Mesendoderm (in vitro differentiated cells): ENCODE measurements at regions not wholly inside any gene's neighbourhood (a gene's known extent, or its start where the extent isn't known, plus 50 kb on each side); places are given as distances from the start of the nearest gene placed in this dataset.

Experiments
- DNase-seq: peaks from one replicate; pipeline ENCODE4 v3.0.0; 2013
- H2AK5ac ChIP-seq: 2 replicates; pipeline ENCODE4 v1.6.1; 2013; ENCODE audit warnings: low read length, inconsistent platforms
- H2BK120ac ChIP-seq: 2 replicates; pipeline ENCODE4 v1.6.1; 2013; ENCODE audit warnings: low read depth, mild to moderate bottlenecking, low read length, moderate library complexity, mixed read lengths
- H2BK15ac ChIP-seq: replicated peaks from 2 replicates; pipeline ENCODE4 v1.6.1; 2013; ENCODE audit warnings: low read depth, mild to moderate bottlenecking, moderate library complexity
- H2BK5ac ChIP-seq: 2 replicates; pipeline ENCODE4 v1.6.1; 2013; ENCODE audit warnings: low read length, inconsistent platforms
- H3K18ac ChIP-seq: 2 replicates; pipeline ENCODE4 v1.6.1; 2013; ENCODE audit warnings: mild to moderate bottlenecking, low read length, mixed read lengths
- H3K23ac ChIP-seq: one replicate; pipeline ENCODE4 v1.6.1; 2013; ENCODE audit warnings: low read length
- H3K27ac ChIP-seq: 2 replicates; pipeline ENCODE4 v1.5.1; 2013; ENCODE audit warnings: low read depth, mild to moderate bottlenecking, inconsistent platforms, low read length, moderate library complexity
- H3K27me3 ChIP-seq: 2 replicates; pipeline ENCODE4 v1.6.1; 2013; ENCODE audit warnings: low read length, control low read depth, mild to moderate bottlenecking, inconsistent platforms; ENCODE audit not compliant: insufficient read depth, poor library complexity
- H3K36me3 ChIP-seq: 2 replicates; pipeline ENCODE4 v1.6.1; 2013; ENCODE audit warnings: low read length, inconsistent platforms; ENCODE audit not compliant: control insufficient read depth, insufficient read depth
- H3K4ac ChIP-seq: one replicate; pipeline ENCODE4 v1.6.1; 2013; ENCODE audit warnings: low read depth, mild to moderate bottlenecking, low read length, moderate library complexity
- H3K4me1 ChIP-seq: 2 replicates; pipeline ENCODE4 v1.6.1; 2013; ENCODE audit warnings: low read depth, low read length, inconsistent platforms; ENCODE audit not compliant: control insufficient read depth
- H3K4me2 ChIP-seq: 2 replicates; pipeline ENCODE4 v1.6.1; 2013; ENCODE audit warnings: low read length
- H3K4me3 ChIP-seq: 2 replicates; pipeline ENCODE4 v1.5.1; 2013; ENCODE audit warnings: mild to moderate bottlenecking, low read length
- H3K56ac ChIP-seq: one replicate; pipeline ENCODE4 v1.6.1; 2013; ENCODE audit warnings: low read length
- H3K79me1 ChIP-seq: 2 replicates; pipeline ENCODE4 v1.6.1; 2013; ENCODE audit warnings: low read length, inconsistent platforms
- H3K79me2 ChIP-seq: 2 replicates; pipeline ENCODE4 v1.6.1; 2013; ENCODE audit warnings: mild to moderate bottlenecking, low read length; ENCODE audit not compliant: control insufficient read depth, insufficient read depth
- H3K9ac ChIP-seq: 2 replicates; pipeline ENCODE4 v1.6.1; 2013; ENCODE audit warnings: low read length, inconsistent platforms
- H4K5ac ChIP-seq: one replicate; pipeline ENCODE4 v1.6.1; 2013; ENCODE audit warnings: low read length
- H4K8ac ChIP-seq: one replicate; pipeline ENCODE4 v1.6.1; 2013; ENCODE audit warnings: low read depth, mild to moderate bottlenecking, control low read depth, low read length, moderate library complexity
- WGBS: extraction: QIAGEN DNeasy Blood & Tissue Kit; methylation state at CpG from one replicate; pipeline ENCODE4 v1.1.7; 2013; ENCODE audit warnings: low lambda C conversion rate, missing lambda C conversion rate; ENCODE audit not compliant: insufficient coverage; ENCODE audit errors: extremely low coverage; 5-methylcytosine and 5-hydroxymethylcytosine counted together

- H3K27ac ChIP-seq = no peak overlapping the region
- no peak overlapping the region for H2BK15ac ChIP-seq
- H3K9ac ChIP-seq = no peak overlapping the region
- DNase-seq = peak; percentile 30
- H2BK5ac ChIP-seq = no peak overlapping the region
- H4K5ac ChIP-seq = no peak overlapping the region
- H4K8ac ChIP-seq = no peak overlapping the region
- no peaks in the 10 kb centered on the region for H3K36me3 ChIP-seq
- no peak overlapping the region for H3K4me3 ChIP-seq
- no peaks in the 10 kb centered on the region for H3K27me3 ChIP-seq
- H3K4me1 ChIP-seq = no peaks in the 10 kb centered on the region
- H3K4ac ChIP-seq = no peak overlapping the region
- no peaks in the 10 kb centered on the region for H3K79me2 ChIP-seq
- H2BK120ac ChIP-seq = no peak overlapping the region
- H3K56ac ChIP-seq = no peak overlapping the region
- H3K4me2 ChIP-seq = no peak overlapping the region
- WGBS = no CpG with 5 or more reads among the region's 1 CpG
- H3K18ac ChIP-seq = no peak overlapping the region
- no peak overlapping the region for H3K23ac ChIP-seq
- no peak overlapping the region for H2AK5ac ChIP-seq
- H3K79me1 ChIP-seq = no peaks in the 10 kb centered on the region
These were observed 145.9 kb upstream of the ATP1B1 start for GRCh38 chr1:168960595-168960994.

GRCh38 chr1:168963601-168964000, 142.9 kb upstream of the ATP1B1 start:
- no peak overlapping the region for H3K4me2 ChIP-seq
- no peaks in the 10 kb centered on the region for H3K4me1 ChIP-seq
- no peak overlapping the region for H3K4me3 ChIP-seq
- H2BK120ac ChIP-seq = no peak overlapping the region
- H3K27ac ChIP-seq = no peak overlapping the region
- no peak overlapping the region for H4K5ac ChIP-seq
- H2AK5ac ChIP-seq = no peak overlapping the region
- WGBS = no CpG with 5 or more reads among the region's 2 CpGs
- H3K9ac ChIP-seq = no peak overlapping the region
- no peaks in the 10 kb centered on the region for H3K79me1 ChIP-seq
- H3K18ac ChIP-seq = no peak overlapping the region
- H3K27me3 ChIP-seq = no peaks in the 10 kb centered on the region
- no peak overlapping the region for H3K56ac ChIP-seq
- no peak overlapping the region for H4K8ac ChIP-seq
- no peak overlapping the region for H3K4ac ChIP-seq
- no peaks in the 10 kb centered on the region for H3K79me2 ChIP-seq
- H2BK15ac ChIP-seq = no peak overlapping the region
- no peak overlapping the region for H3K23ac ChIP-seq
- no peak for DNase-seq
- H2BK5ac ChIP-seq = no peak overlapping the region
- H3K36me3 ChIP-seq = no peaks in the 10 kb centered on the region

- Histone ChIP-seq H3K36me3 (no peaks in the 10 kb centered on the region), H3K4me3 (no peak overlapping the region), H3K18ac (no peak overlapping the region), H3K27me3 (no peaks in the 10 kb centered on the region), H2BK120ac (no peak overlapping the region), H3K23ac (no peak overlapping the region), H3K56ac (no peak overlapping the region), H2BK5ac (no peak overlapping the region), H3K79me1 (no peaks in the 10 kb centered on the region), H3K4me1 (no peaks in the 10 kb centered on the region), H2BK15ac (no peak overlapping the region), H3K4me2 (no peak overlapping the region), H3K9ac (no peak overlapping the region), H3K4ac (no peak overlapping the region), H4K8ac (no peak overlapping the region), H3K79me2 (no peaks in the 10 kb centered on the region), H3K27ac (no peak overlapping the region), H4K5ac (no peak overlapping the region), H2AK5ac (no peak overlapping the region)
- no CpG with 5 or more reads among the region's 3 CpGs for WGBS
- DNase-seq = no peak
These were observed 142.0 kb upstream of the ATP1B1 start for GRCh38 chr1:168964478-168964877.

GRCh38 chr1:168966217-168966616, 140.3 kb upstream of the ATP1B1 start:
- no CpG with 5 or more reads among the region's 2 CpGs for WGBS
- H3K27me3 ChIP-seq = no peaks in the 10 kb centered on the region

GRCh38 chr1:168966636-168967035, 139.9 kb upstream of the ATP1B1 start:
- Histone ChIP-seq H2BK5ac (no peak overlapping the region), H3K56ac (no peak overlapping the region), H3K4me2 (no peak overlapping the region), H3K4me3 (no peak overlapping the region), H3K79me1 (no peaks in the 10 kb centered on the region), H3K18ac (no peak overlapping the region), H4K5ac (no peak overlapping the region), H3K27ac (no peak overlapping the region), H3K9ac (no peak overlapping the region), H3K4me1 (no peaks in the 10 kb centered on the region), H2BK15ac (no peak overlapping the region), H3K4ac (no peak overlapping the region), H3K23ac (no peak overlapping the region), H3K27me3 (no peaks in the 10 kb centered on the region), H3K36me3 (no peaks in the 10 kb centered on the region), H3K79me2 (no peaks in the 10 kb centered on the region), H2BK120ac (no peak overlapping the region), H2AK5ac (no peak overlapping the region), H4K8ac (no peak overlapping the region)
- no peak for DNase-seq
- no CpG with 5 or more reads among the region's 2 CpGs for WGBS

More at GRCh38 chr1:168966217-168966616, 140.3 kb upstream of the ATP1B1 start:
- no peaks in the 10 kb centered on the region for H3K79me1 ChIP-seq
- no peaks in the 10 kb centered on the region for H3K4me1 ChIP-seq
- H2BK120ac ChIP-seq = no peak overlapping the region
- H3K56ac ChIP-seq = no peak overlapping the region
- no peak overlapping the region for H4K8ac ChIP-seq
- no peak for DNase-seq
- H2BK15ac ChIP-seq = no peak overlapping the region
- H3K36me3 ChIP-seq = no peaks in the 10 kb centered on the region
- H3K18ac ChIP-seq = no peak overlapping the region
- no peak overlapping the region for H4K5ac ChIP-seq
- no peak overlapping the region for H3K9ac ChIP-seq
- no peak overlapping the region for H2AK5ac ChIP-seq
- no peak overlapping the region for H3K4me2 ChIP-seq
- no peak overlapping the region for H3K4ac ChIP-seq
- no peak overlapping the region for H3K27ac ChIP-seq
- no peaks in the 10 kb centered on the region for H3K79me2 ChIP-seq
- no peak overlapping the region for H3K23ac ChIP-seq
- H3K4me3 ChIP-seq = no peak overlapping the region
- H2BK5ac ChIP-seq = no peak overlapping the region

GRCh38 chr1:168970926-168971659, 135.4 kb upstream of the ATP1B1 start:
- Histone ChIP-seq H3K79me1 (no peaks in the 10 kb centered on the region), H3K4me3 (no peak overlapping the region), H3K56ac (no peak overlapping the region), H3K36me3 (no peaks in the 10 kb centered on the region), H3K4me2 (no peak overlapping the region), H3K23ac (no peak overlapping the region), H3K27ac (no peak overlapping the region), H2BK120ac (no peak overlapping the region), H2BK5ac (no peak overlapping the region), H3K27me3 (no peaks in the 10 kb centered on the region), H3K18ac (no peak overlapping the region), H3K4ac (no peak overlapping the region), H4K8ac (no peak overlapping the region), H2AK5ac (no peak overlapping the region), H4K5ac (no peak overlapping the region), H3K79me2 (no peaks in the 10 kb centered on the region), H3K4me1 (no peaks in the 10 kb centered on the region), H2BK15ac (no peak overlapping the region), H3K9ac (no peak overlapping the region)
- DNase-seq = no peak
- WGBS = no CpG with 5 or more reads among the region's 7 CpGs
